GM12864 (cell line): ENCODE measurements at regions not wholly inside any gene's neighbourhood (a gene's known extent, or its start where the extent isn't known, plus 50 kb on each side); places are given as distances from the start of the nearest gene placed in this dataset.

ENCODE experiments used
- DNase-seq: peaks from one replicate; pipeline ENCODE4 v3.0.0-alpha.2; 2011; ENCODE audit warnings: low read depth
- H3K4me3 ChIP-seq: 2 replicates; pipeline ENCODE4 v1.5.1; 2011; ENCODE audit warnings: mild to moderate bottlenecking, low read depth, low read length, control low read depth
- TF ChIP-seq, protein P1 (sequence below): IDR thresholded peaks from 2 replicates; pipeline ENCODE4 v1.5.1; 2011; ENCODE audit warnings: low read depth, mild to moderate bottlenecking, moderate library complexity, low read length, control low read depth, inconsistent platforms; ENCODE audit errors: missing control alignments

DNA sequence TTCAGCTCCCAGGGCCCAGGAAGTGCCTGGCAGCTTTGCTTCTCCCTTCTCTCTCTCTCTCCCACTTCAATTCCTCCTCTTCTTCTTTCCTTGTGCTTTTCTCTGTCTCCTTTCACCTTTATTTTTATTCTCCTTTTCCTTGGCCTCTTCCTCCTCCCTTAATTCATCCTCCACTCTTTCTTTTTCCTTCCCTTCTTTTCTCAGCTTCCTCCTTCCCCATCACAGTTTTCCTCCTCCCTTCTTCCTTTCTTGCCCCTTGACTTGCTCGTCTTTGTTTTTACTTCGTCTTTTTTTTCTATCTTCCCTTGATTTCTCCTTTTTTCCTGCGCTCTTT is 99.4 kb upstream of the LHX1 start:
- TF ChIP-seq, protein P1, sequence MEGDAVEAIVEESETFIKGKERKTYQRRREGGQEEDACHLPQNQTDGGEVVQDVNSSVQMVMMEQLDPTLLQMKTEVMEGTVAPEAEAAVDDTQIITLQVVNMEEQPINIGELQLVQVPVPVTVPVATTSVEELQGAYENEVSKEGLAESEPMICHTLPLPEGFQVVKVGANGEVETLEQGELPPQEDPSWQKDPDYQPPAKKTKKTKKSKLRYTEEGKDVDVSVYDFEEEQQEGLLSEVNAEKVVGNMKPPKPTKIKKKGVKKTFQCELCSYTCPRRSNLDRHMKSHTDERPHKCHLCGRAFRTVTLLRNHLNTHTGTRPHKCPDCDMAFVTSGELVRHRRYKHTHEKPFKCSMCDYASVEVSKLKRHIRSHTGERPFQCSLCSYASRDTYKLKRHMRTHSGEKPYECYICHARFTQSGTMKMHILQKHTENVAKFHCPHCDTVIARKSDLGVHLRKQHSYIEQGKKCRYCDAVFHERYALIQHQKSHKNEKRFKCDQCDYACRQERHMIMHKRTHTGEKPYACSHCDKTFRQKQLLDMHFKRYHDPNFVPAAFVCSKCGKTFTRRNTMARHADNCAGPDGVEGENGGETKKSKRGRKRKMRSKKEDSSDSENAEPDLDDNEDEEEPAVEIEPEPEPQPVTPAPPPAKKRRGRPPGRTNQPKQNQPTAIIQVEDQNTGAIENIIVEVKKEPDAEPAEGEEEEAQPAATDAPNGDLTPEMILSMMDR = no peak
- no peak for DNase-seq
- H3K4me3 ChIP-seq = no peak overlapping the region

DNA sequence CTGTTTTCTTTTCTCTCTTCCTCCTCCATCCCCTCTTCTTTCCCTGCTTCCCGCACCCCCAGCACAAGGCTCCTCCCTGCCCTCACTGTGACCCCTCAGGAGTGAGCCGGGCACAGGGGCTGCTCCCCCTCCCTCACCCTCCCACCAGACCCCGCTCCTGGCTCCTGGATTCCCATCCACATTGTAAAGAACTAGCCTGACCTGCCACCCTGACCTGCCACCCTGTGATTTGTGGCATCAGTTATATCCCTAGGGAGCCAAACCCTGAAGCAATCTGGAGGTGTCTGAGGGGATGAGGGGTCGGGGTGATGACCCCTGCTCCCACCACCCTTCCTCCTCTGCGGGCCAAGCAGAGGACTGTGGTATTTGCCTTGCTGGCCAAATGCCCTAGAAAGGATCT is 98.0 kb upstream of the LHX1 start:
- H3K4me3 ChIP-seq = no peak overlapping the region
- TF ChIP-seq, protein P1 = no peak
- no peak for DNase-seq

DNA sequence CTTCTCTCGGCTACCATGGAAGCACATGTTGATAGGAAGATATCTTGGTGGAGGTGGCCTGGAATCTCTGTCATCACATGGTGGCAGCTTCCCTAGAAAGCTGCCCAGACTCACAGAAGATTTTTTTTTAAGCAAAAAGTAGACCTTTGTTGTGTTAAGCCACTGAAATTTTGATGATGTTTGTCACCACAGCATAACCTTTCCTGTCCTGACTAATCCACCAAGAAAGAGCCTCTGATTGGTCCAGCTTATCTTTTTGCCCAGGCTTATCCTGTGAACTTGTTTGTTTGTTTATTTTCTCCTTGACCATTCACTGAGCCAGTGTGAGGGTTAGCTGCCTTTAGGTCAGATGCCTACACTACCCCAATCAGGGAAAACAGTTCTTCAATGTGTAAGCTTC is 96.5 kb upstream of the LHX1 start:
- TF ChIP-seq, protein P1 = no peak
- DNase-seq = no peak

DNA sequence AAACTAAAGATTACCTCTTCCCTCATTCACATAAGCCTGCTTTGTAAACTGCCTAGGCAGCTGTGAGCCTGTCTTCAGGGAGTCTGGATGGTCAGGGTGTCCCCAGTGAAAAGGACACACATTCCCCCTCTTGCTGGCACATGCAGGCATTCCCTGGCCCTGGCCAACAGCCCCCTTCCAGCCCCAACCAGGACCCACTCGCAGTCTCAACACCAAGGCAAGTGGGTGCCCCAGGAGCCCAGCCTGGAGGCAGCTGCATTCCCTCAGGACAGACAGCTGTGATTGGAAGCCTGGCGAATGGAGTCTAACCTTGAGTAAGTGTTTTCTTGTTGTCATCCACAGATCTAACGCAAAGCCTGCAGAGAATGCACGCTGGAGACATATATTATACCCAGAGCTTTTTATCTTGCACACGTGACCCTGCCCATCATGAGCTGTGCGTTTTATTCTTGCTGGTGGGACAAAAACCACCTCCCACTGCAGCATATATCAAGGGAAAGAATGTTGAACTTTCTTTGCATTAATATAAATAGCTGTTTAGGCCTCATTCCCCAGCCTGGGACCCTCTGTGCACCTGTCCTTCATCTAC is 95.0 kb upstream of the LHX1 start:
- TF ChIP-seq, protein P1 = no peak
- no peak overlapping the region for H3K4me3 ChIP-seq
- DNase-seq = no peak

More for the DNA sequence above, 96.5 kb upstream of the LHX1 start:
- no peak overlapping the region for H3K4me3 ChIP-seq

DNA sequence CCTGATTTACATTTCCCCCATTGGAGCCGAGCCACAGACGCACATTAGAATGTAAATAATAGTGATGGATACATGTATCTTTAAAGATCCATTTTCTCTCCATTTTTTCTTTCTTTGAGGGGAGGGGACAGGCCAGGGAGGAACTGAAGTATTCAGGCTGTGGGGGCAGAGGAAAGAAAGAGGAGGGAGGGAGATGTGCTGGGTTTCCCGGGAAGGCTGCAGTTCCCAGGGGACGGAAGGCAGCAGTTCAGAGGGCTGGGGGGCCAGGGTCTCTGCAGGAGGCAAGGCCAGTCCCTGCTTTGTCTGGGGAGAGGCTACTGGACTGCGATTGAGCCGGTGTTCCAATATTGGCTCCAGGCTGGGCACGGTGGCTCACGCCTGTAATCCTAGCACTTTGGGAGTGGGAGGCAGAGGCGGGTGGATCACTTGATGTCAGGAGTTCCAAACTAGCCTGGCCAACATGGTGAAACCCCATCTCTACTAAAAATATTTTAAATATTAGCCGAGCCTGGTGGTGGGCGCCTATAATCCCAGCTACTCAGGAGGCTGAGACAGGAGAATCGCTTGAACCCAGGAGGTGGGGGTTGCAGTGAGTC is 94.2 kb upstream of the LHX1 start:
- no peak for DNase-seq
- TF ChIP-seq, protein P1 = no peak
- H3K4me3 ChIP-seq = no peak overlapping the region

DNA sequence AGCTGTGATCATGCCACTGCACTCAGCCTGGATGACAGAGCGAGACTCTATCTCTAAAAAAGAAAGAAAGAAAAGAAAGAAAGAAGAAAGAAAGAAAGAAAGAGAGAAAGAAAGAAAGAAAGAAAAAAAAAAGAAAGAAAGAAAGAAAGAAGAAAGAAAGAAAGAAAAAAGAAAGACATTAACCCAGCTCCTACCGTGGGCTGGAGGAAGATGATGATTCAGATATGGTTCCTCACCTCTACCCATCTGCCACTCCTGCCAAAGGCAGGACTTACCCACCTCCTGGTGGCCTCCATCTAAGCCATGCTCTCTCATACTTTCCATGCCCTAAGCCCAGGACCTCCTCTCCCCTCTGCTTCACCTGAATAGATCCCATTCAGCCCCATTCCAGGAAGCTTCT is 93.3 kb upstream of the LHX1 start:
- no peak for DNase-seq
- no peak overlapping the region for H3K4me3 ChIP-seq
- TF ChIP-seq, protein P1 = no peak

DNA sequence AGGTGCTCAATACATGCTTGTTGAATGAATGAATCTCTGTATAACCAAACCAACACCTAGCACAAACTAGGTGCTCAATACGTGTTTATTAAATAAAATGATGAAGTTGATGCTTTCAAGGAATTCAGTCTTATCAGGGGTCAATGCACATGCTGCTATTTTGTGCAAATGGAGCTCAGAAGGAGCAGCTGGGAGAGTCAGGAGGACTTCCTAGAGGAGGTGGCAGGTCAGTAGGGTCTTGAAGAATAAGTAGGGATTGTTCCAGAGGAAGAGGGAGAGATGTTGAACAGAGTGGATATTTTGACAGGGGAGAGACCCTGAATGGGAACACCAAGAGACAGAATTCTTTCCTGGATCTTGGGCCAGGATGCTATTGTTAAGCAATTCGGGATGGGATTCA is 92.7 kb upstream of the LHX1 start:
- DNase-seq = no peak
- TF ChIP-seq, protein P1 = no peak
- H3K4me3 ChIP-seq = no peak overlapping the region
